T-helper 22 cell (primary cell): ENCODE measurements at regions not wholly inside any gene's neighbourhood (a gene's known extent, or its start where the extent isn't known, plus 50 kb on each side); places are given as distances from the start of the nearest gene placed in this dataset.

Experiments
- DNase-seq: peaks from one replicate; pipeline ENCODE4 v3.0.0-alpha.2; 2020; ENCODE audit warnings: low read depth

GRCh38 chr4:123990310-123990870 is 593.8 kb downstream of the SPRY1 start:
- DNase-seq: no peak

GRCh38 chr4:123994917-123995316 is 598.3 kb downstream of the SPRY1 start:
- no peak for DNase-seq

- no peak for DNase-seq
Measured at GRCh38 chr4:123995936-123996335, 599.3 kb downstream of the SPRY1 start.

- DNase-seq: no peak
Measured at GRCh38 chr4:123996718-123997510, 600.3 kb downstream of the SPRY1 start.

- DNase-seq: no peak
Measured at GRCh38 chr4:123997776-123998449, 601.3 kb downstream of the SPRY1 start.

GRCh38 chr4:124000233-124000632 is 603.6 kb downstream of the SPRY1 start:
- DNase-seq: no peak

GRCh38 chr4:124015766-124016165 is 619.2 kb downstream of the SPRY1 start:
- no peak for DNase-seq

- no peak for DNase-seq
Measured at GRCh38 chr4:124017185-124017785, 620.7 kb downstream of the SPRY1 start.

- DNase-seq: no peak
Measured at GRCh38 chr4:124018383-124019317, 622.1 kb downstream of the SPRY1 start.

GRCh38 chr4:124019749-124020549 is 623.4 kb downstream of the SPRY1 start:
- no peak for DNase-seq

GRCh38 chr4:124025000-124025399 is 628.4 kb downstream of the SPRY1 start:
- DNase-seq: no peak

GRCh38 chr4:124025428-124025827 is 628.8 kb downstream of the SPRY1 start:
- no peak for DNase-seq

- no peak for DNase-seq
Measured at GRCh38 chr4:124028182-124028581, 631.6 kb downstream of the SPRY1 start.

GRCh38 chr4:124030147-124030546 is 633.6 kb downstream of the SPRY1 start:
- no peak for DNase-seq

GRCh38 chr4:124032035-124032434 is 635.4 kb downstream of the SPRY1 start:
- DNase-seq: no peak

- no peak for DNase-seq
Measured at GRCh38 chr4:124035364-124036041, 638.9 kb downstream of the SPRY1 start.

- DNase-seq: no peak
Measured at GRCh38 chr4:124037236-124037635, 640.6 kb downstream of the SPRY1 start.

- DNase-seq: no peak
Measured at GRCh38 chr4:124044330-124044729, 647.7 kb downstream of the SPRY1 start.

GRCh38 chr4:124044867-124045266 is 648.3 kb downstream of the SPRY1 start:
- no peak for DNase-seq

- no peak for DNase-seq
Measured at GRCh38 chr4:124046190-124046589, 649.6 kb downstream of the SPRY1 start.
